Endothelial cell of umbilical vein (primary cell): ENCODE measurements at regions not wholly inside any gene's neighbourhood (a gene's known extent, or its start where the extent isn't known, plus 50 kb on each side); places are given as distances from the start of the nearest gene placed in this dataset.

Source experiments
- BruUV-seq: library from RNA; stranded (reverse); fragments of 400-500 nt; replicated peaks from 2 replicates; lab custom pipeline; 2021; lab: Mats Ljungman, UMichigan
- CTCF ChIA-PET: fragments of 300-600, 350-600 bp; sonication (Branson Sonifier 250); formaldehyde crosslinking; loops from one replicate; lab custom pipeline; 2021; ENCODE audit warnings: antibody characterized with exemption, inconsistent platforms; lab: Charles Lee
- POLR2A ChIA-PET: fragments of 300-600, 350-600 bp; sonication (Branson Sonifier 250); formaldehyde crosslinking; loops from one replicate; lab custom pipeline; 2021; ENCODE audit warnings: antibody characterized with exemption, inconsistent platforms; lab: Charles Lee
- DNase-seq: peaks from one replicate; pipeline ENCODE4 v3.0.0-alpha.2; 2011; ENCODE audit warnings: low read depth, low spot score
- FAIRE-seq: peaks from 2 replicates; lab custom pipeline; 2011; peaks lifted over from hg19 to GRCh38; lab: Jason Lieb, UNC
- H2AFZ ChIP-seq: 2 replicates; pipeline ENCODE4 v1.6.0; 2012; ENCODE audit warnings: low read depth, low read length, control low read depth, inconsistent platforms
- H3K27ac ChIP-seq: 2 replicates; pipeline ENCODE4 v1.5.1; 2011; ENCODE audit warnings: low read depth, mild to moderate bottlenecking, control low read depth, low read length, moderate library complexity; ENCODE audit not compliant: insufficient read depth
- H3K27me3 ChIP-seq, 2 experiments: 2 replicates each; pipeline versions ENCODE4 v1.6.0 to v1.6.1; 2011; ENCODE audit warnings: low read length in 2 of 2, mixed read lengths in 1 of 2; ENCODE audit not compliant: control insufficient read depth in 2 of 2, insufficient read depth in 2 of 2
- H3K36me3 ChIP-seq, 2 experiments: 2 replicates in 1 of 2; 3 replicates in 1 of 2; pipeline ENCODE4 v1.5.1; 2011; ENCODE audit warnings: low read length in 2 of 2, mild to moderate bottlenecking in 1 of 2, moderate library complexity in 1 of 2; ENCODE audit not compliant: control insufficient read depth in 2 of 2, insufficient read depth in 2 of 2; ENCODE audit errors: extremely low read depth in 1 of 2
- H3K4me1 ChIP-seq: 3 replicates; pipeline ENCODE4 v1.5.1; 2011; ENCODE audit warnings: mild to moderate bottlenecking, low read length; ENCODE audit not compliant: control insufficient read depth, insufficient read depth; ENCODE audit errors: extremely low read depth
- H3K4me2 ChIP-seq: 2 replicates; pipeline ENCODE4 v1.6.1; 2011; ENCODE audit warnings: low read length, control low read depth, mixed read lengths; ENCODE audit not compliant: insufficient read depth
- H3K4me3 ChIP-seq, 3 experiments: fragments of 200-600 bp in 1 of 3; sonication (generic), shearing (Covaris generic) in 1 of 3; replicated peaks in 1 of 3; 2 replicates each; pipeline ENCODE4 v1.5.1; 2011 to 2016; ENCODE audit warnings: control low read depth in 3 of 3, low read length in 3 of 3, mild to moderate bottlenecking in 2 of 3, inconsistent platforms in 1 of 3, low read depth in 1 of 3, moderate library complexity in 1 of 3; ENCODE audit not compliant: insufficient read depth in 1 of 3
- H3K79me2 ChIP-seq: 2 replicates; pipeline ENCODE4 v1.6.0; 2012; ENCODE audit warnings: low read length, inconsistent platforms; ENCODE audit not compliant: control insufficient read depth, insufficient read depth
- H3K9ac ChIP-seq: replicated peaks from 2 replicates; pipeline ENCODE3; 2011; ENCODE audit warnings: low read length, control low read depth; ENCODE audit not compliant: insufficient read depth; ENCODE audit errors: extremely low read depth
- H3K9me1 ChIP-seq: replicated peaks from 3 replicates; pipeline ENCODE4 v1.6.0; 2011; ENCODE audit warnings: mild to moderate bottlenecking, low read length; ENCODE audit not compliant: control insufficient read depth, insufficient read depth; ENCODE audit errors: extremely low read depth
- H3K9me3 ChIP-seq: replicated peaks from 2 replicates; pipeline ENCODE4 v1.5.1; 2012; ENCODE audit warnings: low read length, inconsistent platforms; ENCODE audit not compliant: control insufficient read depth, insufficient read depth
- H4K20me1 ChIP-seq: replicated peaks from 2 replicates; pipeline ENCODE3; 2011; ENCODE audit warnings: mild to moderate bottlenecking, low read length; ENCODE audit not compliant: control insufficient read depth, insufficient read depth; ENCODE audit errors: extremely low read depth
- EZH2 ChIP-seq: IDR thresholded peaks from 2 replicates; pipeline ENCODE4 v1.6.1; 2012; ENCODE audit warnings: borderline replicate concordance, low read depth, mild to moderate bottlenecking, moderate library complexity, low read length, inconsistent platforms; ENCODE audit not compliant: severe bottlenecking
- FOS ChIP-seq: IDR thresholded peaks from 2 replicates; pipeline ENCODE4 v1.6.1; 2011; ENCODE audit warnings: mild to moderate bottlenecking, low read length, moderate library complexity, borderline replicate concordance; ENCODE audit not compliant: insufficient read depth
- GATA2 ChIP-seq: IDR thresholded peaks from 2 replicates; pipeline ENCODE4 v1.7.0; 2011; ENCODE audit warnings: low read depth, mild to moderate bottlenecking, moderate library complexity, mixed read lengths, low read length; ENCODE audit not compliant: insufficient read length, insufficient read depth
- JUN ChIP-seq: IDR thresholded peaks from 2 replicates; pipeline ENCODE4 v1.6.1; 2011; ENCODE audit warnings: borderline replicate concordance, low read depth; ENCODE audit not compliant: insufficient read length, insufficient read depth
- MYC ChIP-seq: IDR thresholded peaks from one replicate; pipeline ENCODE4 v1.6.1; 2011; ENCODE audit warnings: mild to moderate bottlenecking, low read depth, low read length
- POLR2A ChIP-seq: IDR thresholded peaks from 2 replicates; pipeline ENCODE4 v1.6.1; 2012; ENCODE audit warnings: low read depth, mild to moderate bottlenecking, control low read depth, low read length
- POLR2AphosphoS5 ChIP-seq: IDR thresholded peaks from 2 replicates; pipeline ENCODE4 v1.6.1; 2012; ENCODE audit warnings: low read depth, mild to moderate bottlenecking, control low read depth, low read length, moderate library complexity; ENCODE audit not compliant: insufficient read depth
- dilution Hi-C: fragments of 300-500 bp; cut with MboI; formaldehyde crosslinking; loops from one replicate; pipeline ENCODE4 v1.15.0; 2019; ENCODE audit warnings: low sequenced_read_pairs; ENCODE audit not compliant: extremely low pct_ligation_motif_present
- intact Hi-C: fragments of 100-400 bp; cut with micrococcal nuclease; formaldehyde crosslinking; loops from one replicate; pipeline ENCODE4 v1.10.0; 2022
- TF ChIP-seq, protein P1 (sequence below): IDR thresholded peaks from 2 replicates; pipeline ENCODE4 v1.6.1; 2011; ENCODE audit not compliant: insufficient read depth, insufficient read length
- TF ChIP-seq, protein P2 (sequence below), 2 donors: IDR thresholded peaks; 1 replicate in 1 of 2; 2 replicates in 1 of 2; pipeline ENCODE4 v1.5.1; 2011; ENCODE audit warnings: low read length in 2 of 2, mild to moderate bottlenecking in 2 of 2, moderate library complexity in 2 of 2, control low read depth in 1 of 2, inconsistent platforms in 1 of 2, low read depth in 1 of 2; ENCODE audit not compliant: insufficient read depth in 1 of 2; ENCODE audit errors: extremely low read depth in 1 of 2

DNA sequence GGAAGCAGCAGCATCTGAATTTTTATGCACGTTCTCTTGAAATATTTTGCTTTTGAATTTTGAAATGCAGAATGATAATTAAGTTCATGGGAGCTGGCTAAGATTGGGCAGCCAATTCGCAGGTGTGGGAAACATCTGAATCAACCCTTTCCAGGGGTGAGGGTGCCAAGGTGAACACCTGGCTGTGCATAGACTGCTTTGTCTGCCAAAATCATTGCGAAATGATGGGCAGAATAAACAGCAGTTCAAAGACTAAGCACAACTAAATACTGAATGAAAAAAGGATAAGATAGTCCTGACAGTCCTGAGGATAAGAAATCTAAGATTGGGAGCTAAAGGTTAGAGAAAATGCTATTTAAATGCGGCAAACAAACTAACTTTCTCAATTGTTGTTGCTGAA, 813.3 kb upstream of the RAG2 start:
- no peak overlapping the region for H3K4me3 ChIP-seq
- dilution Hi-C loops: no loop called here
- H4K20me1 ChIP-seq: no peaks in the 10 kb centered on the region
- no peak overlapping the region for H2AFZ ChIP-seq
- no peak for DNase-seq
- no peaks in the 10 kb centered on the region for H3K9me3 ChIP-seq
- no peaks in the 10 kb centered on the region for H3K79me2 ChIP-seq
- no peaks in the 10 kb centered on the region for H3K27me3 ChIP-seq
- CTCF ChIA-PET: no interaction called here
- FAIRE-seq: no peak
- H3K9me1 ChIP-seq: no peaks in the 10 kb centered on the region
- POLR2A ChIA-PET: no interaction called here
- TF ChIP-seq POLR2A (no peak), MYC (no peak), FOS (no peak)
- TF ChIP-seq, protein P1, sequence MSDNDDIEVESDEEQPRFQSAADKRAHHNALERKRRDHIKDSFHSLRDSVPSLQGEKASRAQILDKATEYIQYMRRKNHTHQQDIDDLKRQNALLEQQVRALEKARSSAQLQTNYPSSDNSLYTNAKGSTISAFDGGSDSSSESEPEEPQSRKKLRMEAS: no peak
- H3K36me3 ChIP-seq: no peaks in the 10 kb centered on the region
- intact Hi-C loops: no loop called here
- H3K27ac ChIP-seq: no peak overlapping the region
- H3K9ac ChIP-seq: no peak overlapping the region
- no peak overlapping the region for H3K4me2 ChIP-seq
- no peaks in the 10 kb centered on the region for H3K4me1 ChIP-seq
- no TSS peak for BruUV-seq

GRCh38 chr11:37409124-37409523, 811.1 kb upstream of the RAG2 start:
- no peaks in the 10 kb centered on the region for H3K36me3 ChIP-seq
- TF ChIP-seq FOS (no peak), POLR2AphosphoS5 (no peak), JUN (no peak), GATA2 (no peak), EZH2 (no peak), MYC (no peak), POLR2A (no peak)
- TF ChIP-seq, protein P1: no peak
- TF ChIP-seq, protein P2, sequence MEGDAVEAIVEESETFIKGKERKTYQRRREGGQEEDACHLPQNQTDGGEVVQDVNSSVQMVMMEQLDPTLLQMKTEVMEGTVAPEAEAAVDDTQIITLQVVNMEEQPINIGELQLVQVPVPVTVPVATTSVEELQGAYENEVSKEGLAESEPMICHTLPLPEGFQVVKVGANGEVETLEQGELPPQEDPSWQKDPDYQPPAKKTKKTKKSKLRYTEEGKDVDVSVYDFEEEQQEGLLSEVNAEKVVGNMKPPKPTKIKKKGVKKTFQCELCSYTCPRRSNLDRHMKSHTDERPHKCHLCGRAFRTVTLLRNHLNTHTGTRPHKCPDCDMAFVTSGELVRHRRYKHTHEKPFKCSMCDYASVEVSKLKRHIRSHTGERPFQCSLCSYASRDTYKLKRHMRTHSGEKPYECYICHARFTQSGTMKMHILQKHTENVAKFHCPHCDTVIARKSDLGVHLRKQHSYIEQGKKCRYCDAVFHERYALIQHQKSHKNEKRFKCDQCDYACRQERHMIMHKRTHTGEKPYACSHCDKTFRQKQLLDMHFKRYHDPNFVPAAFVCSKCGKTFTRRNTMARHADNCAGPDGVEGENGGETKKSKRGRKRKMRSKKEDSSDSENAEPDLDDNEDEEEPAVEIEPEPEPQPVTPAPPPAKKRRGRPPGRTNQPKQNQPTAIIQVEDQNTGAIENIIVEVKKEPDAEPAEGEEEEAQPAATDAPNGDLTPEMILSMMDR (IDR thresholded peaks at IDR 0.05; ENCODE audit: extremely low read depth in 1 of 2, insufficient read depth in 1 of 2, low read depth in 1 of 2, low read length in 2 of 2): no peak
- H3K4me2 ChIP-seq: no peak overlapping the region
- no TSS peak for BruUV-seq
- DNase-seq (no peak), FAIRE-seq (no peak)
- no peaks in the 10 kb centered on the region for H3K9me3 ChIP-seq
- H3K9me1 ChIP-seq: no peaks in the 10 kb centered on the region
- dilution Hi-C loops: no loop called here
- no peaks in the 10 kb centered on the region for H3K27me3 ChIP-seq
- CTCF ChIA-PET: no interaction called here
- no peaks in the 10 kb centered on the region for H3K4me1 ChIP-seq
- H3K27ac ChIP-seq: no peak overlapping the region
- H4K20me1 ChIP-seq: no peaks in the 10 kb centered on the region
- H3K79me2 ChIP-seq: no peaks in the 10 kb centered on the region
- no peak overlapping the region for H3K9ac ChIP-seq
- no peak overlapping the region for H2AFZ ChIP-seq
- intact Hi-C loops: no loop called here
- POLR2A ChIA-PET: no interaction called here
- no peak overlapping the region for H3K4me3 ChIP-seq
